Spleen (tissue), 7 donors: ENCODE measurements at regions not wholly inside any gene's neighbourhood (a gene's known extent, or its start where the extent isn't known, plus 50 kb on each side); places are given as distances from the start of the nearest gene placed in this dataset.

Source experiments
- POLR2A ChIP-seq, 3 donors: fragments of 450-650 bp; IDR thresholded peaks; one replicate each; pipeline ENCODE4 v1.5.1; 2017; ENCODE audit warnings: antibody characterized with exemption in 3 of 3, mild to moderate bottlenecking in 1 of 3
- POLR2AphosphoS5 ChIP-seq, 3 donors: sonication (generic); formaldehyde crosslinking; IDR thresholded peaks; one replicate each; pipeline ENCODE4 v1.5.1; 2017; ENCODE audit warnings: antibody characterized with exemption in 3 of 3
- TF ChIP-seq, protein P1 (sequence below), 11 experiments: fragments of 200-600 bp in 7 of 11; fragments of 450-650 bp in 4 of 11; sonication (generic) in 4 of 11; IDR thresholded peaks in 8 of 11; conservative IDR thresholded peaks in 3 of 11; 1 replicate in 7 of 11; 2 replicates in 4 of 11; pipeline versions ENCODE4 v1.4.0 to v1.8.0; 2016 to 2021; ENCODE audit warnings: antibody characterized with exemption in 11 of 11, inconsistent platforms in 4 of 11, mild to moderate bottlenecking in 1 of 11
- donor health status: DM: no; HTN: no; CAD: no; lungs with moderate emphysema.
- donor health status: DM: no; HTN: no; CAD: no.
- donor health status: DM: no; HTN: no; CAD: no.

DNA sequence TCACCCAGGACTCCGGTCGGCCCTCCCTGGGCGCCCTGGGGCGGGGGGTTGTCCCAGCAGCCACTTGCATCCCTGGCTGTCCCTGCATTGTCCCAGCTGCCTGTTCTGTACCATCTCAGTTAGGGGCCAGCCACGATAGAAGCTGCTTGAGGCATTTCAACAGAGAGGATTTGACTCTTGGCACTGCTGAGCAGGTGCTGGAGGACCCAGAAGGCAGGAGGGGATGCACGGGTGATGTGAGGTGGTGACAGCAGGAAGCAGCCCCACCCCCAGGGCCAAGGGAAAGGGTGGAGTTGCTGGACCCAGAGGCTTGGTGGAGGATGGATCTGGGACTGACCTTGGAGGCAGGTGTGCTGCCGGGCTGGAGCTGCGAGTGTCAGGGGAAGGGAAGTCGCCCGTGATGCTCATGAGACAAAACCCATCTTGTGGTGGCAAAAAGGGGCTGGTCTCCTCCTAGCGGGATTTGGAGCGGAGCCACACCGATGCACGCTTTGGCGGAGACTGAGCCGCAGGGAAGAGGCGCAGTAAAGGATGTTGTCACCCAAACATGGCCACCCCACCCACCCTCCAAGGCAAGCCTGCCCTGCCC lies 188.0 kb upstream of the GSE1 start:
- TF ChIP-seq, protein P1, sequence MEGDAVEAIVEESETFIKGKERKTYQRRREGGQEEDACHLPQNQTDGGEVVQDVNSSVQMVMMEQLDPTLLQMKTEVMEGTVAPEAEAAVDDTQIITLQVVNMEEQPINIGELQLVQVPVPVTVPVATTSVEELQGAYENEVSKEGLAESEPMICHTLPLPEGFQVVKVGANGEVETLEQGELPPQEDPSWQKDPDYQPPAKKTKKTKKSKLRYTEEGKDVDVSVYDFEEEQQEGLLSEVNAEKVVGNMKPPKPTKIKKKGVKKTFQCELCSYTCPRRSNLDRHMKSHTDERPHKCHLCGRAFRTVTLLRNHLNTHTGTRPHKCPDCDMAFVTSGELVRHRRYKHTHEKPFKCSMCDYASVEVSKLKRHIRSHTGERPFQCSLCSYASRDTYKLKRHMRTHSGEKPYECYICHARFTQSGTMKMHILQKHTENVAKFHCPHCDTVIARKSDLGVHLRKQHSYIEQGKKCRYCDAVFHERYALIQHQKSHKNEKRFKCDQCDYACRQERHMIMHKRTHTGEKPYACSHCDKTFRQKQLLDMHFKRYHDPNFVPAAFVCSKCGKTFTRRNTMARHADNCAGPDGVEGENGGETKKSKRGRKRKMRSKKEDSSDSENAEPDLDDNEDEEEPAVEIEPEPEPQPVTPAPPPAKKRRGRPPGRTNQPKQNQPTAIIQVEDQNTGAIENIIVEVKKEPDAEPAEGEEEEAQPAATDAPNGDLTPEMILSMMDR (IDR thresholded peaks at IDR 0.05 in 8 of 11, conservative IDR thresholded peaks at IDR 0.05 in 3 of 11), result no peak
- no peak for TF ChIP-seq POLR2A (IDR thresholded peaks at IDR 0.05)
- no peak for TF ChIP-seq POLR2AphosphoS5 (IDR thresholded peaks at IDR 0.05)
